Ishikawa (cell line): ENCODE measurements at regions not wholly inside any gene's neighbourhood (a gene's known extent, or its start where the extent isn't known, plus 50 kb on each side); places are given as distances from the start of the nearest gene placed in this dataset.

ENCODE experiments used
- CEBPB ChIP-seq: IDR thresholded peaks from 2 replicates; pipeline ENCODE4 v1.6.1; 2012
- CREB1 ChIP-seq: IDR thresholded peaks from 2 replicates; pipeline ENCODE4 v1.6.1; 2012; ENCODE audit warnings: low read depth
- EGR1 ChIP-seq: IDR thresholded peaks from 2 replicates; pipeline ENCODE4 v1.6.1; 2012
- EP300 ChIP-seq: IDR thresholded peaks from 2 replicates; pipeline ENCODE4 v1.6.1; 2012; ENCODE audit warnings: borderline replicate concordance
- FOXM1 ChIP-seq: IDR thresholded peaks from 2 replicates; pipeline ENCODE4 v1.6.1; 2012; ENCODE audit warnings: low read depth, borderline replicate concordance
- RAD21 ChIP-seq: IDR thresholded peaks from 2 replicates; pipeline ENCODE4 v1.6.1; 2012; ENCODE audit warnings: low read depth
- TAF1 ChIP-seq: IDR thresholded peaks from 2 replicates; pipeline ENCODE4 v1.6.1; 2012; ENCODE audit warnings: low read depth, mild to moderate bottlenecking
- TCF12 ChIP-seq: IDR thresholded peaks from 2 replicates; pipeline ENCODE4 v1.6.1; 2012; ENCODE audit warnings: low read depth
- TEAD4 ChIP-seq: IDR thresholded peaks from 2 replicates; pipeline ENCODE4 v1.6.1; 2012
- YY1 ChIP-seq: IDR thresholded peaks from 2 replicates; pipeline ENCODE4 v1.6.1; 2012; ENCODE audit warnings: low read depth
- ZBTB7A ChIP-seq: IDR thresholded peaks from 2 replicates; pipeline ENCODE4 v1.6.1; 2012; ENCODE audit warnings: low read depth
- TF ChIP-seq, protein P1 (sequence below): IDR thresholded peaks from 2 replicates; pipeline ENCODE4 v1.6.1; 2012; ENCODE audit warnings: low read depth, mild to moderate bottlenecking
- TF ChIP-seq, protein P2 (sequence below): IDR thresholded peaks from 2 replicates; pipeline ENCODE4 v1.6.1; 2012
- TF ChIP-seq, protein P3 (sequence below): IDR thresholded peaks from 2 replicates; pipeline ENCODE4 v1.6.1; 2012

DNA sequence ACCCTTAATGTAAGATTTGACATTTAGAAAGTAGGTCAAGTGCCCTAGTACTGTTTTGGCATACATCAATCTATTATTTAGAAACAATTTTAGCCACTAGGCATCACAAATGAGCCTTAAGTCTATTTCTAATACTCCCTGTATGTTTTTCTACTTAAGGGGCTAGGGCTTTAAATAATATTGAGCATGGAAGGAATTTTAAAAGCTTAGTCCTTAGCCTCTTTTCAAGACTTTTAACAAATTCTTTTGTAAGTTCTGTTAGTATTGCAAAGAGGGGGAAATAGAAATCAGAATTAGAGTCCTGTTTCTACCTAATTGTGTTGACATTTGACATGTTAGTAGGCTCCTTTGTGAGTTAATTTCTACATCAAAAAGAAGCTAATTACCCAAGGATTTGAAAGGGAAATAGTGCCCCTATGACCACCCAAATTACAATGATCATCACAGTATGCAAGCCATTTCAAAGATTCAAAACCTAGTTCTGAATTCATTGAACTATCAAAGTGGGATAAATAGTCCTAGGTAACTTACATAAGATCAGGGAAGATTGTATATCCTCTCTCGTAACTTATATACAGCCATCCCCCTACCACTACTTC is 647.8 kb upstream of the ACO1 start:
- TF ChIP-seq EP300 (no peak), YY1 (no peak), RAD21 (no peak), TEAD4 (no peak)
- TF ChIP-seq, protein P1, sequence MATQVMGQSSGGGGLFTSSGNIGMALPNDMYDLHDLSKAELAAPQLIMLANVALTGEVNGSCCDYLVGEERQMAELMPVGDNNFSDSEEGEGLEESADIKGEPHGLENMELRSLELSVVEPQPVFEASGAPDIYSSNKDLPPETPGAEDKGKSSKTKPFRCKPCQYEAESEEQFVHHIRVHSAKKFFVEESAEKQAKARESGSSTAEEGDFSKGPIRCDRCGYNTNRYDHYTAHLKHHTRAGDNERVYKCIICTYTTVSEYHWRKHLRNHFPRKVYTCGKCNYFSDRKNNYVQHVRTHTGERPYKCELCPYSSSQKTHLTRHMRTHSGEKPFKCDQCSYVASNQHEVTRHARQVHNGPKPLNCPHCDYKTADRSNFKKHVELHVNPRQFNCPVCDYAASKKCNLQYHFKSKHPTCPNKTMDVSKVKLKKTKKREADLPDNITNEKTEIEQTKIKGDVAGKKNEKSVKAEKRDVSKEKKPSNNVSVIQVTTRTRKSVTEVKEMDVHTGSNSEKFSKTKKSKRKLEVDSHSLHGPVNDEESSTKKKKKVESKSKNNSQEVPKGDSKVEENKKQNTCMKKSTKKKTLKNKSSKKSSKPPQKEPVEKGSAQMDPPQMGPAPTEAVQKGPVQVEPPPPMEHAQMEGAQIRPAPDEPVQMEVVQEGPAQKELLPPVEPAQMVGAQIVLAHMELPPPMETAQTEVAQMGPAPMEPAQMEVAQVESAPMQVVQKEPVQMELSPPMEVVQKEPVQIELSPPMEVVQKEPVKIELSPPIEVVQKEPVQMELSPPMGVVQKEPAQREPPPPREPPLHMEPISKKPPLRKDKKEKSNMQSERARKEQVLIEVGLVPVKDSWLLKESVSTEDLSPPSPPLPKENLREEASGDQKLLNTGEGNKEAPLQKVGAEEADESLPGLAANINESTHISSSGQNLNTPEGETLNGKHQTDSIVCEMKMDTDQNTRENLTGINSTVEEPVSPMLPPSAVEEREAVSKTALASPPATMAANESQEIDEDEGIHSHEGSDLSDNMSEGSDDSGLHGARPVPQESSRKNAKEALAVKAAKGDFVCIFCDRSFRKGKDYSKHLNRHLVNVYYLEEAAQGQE = no peak
- TF ChIP-seq, protein P2, sequence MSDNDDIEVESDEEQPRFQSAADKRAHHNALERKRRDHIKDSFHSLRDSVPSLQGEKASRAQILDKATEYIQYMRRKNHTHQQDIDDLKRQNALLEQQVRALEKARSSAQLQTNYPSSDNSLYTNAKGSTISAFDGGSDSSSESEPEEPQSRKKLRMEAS = no peak
- TF ChIP-seq, protein P3, sequence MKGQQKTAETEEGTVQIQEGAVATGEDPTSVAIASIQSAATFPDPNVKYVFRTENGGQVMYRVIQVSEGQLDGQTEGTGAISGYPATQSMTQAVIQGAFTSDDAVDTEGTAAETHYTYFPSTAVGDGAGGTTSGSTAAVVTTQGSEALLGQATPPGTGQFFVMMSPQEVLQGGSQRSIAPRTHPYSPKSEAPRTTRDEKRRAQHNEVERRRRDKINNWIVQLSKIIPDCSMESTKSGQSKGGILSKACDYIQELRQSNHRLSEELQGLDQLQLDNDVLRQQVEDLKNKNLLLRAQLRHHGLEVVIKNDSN = no peak

DNA sequence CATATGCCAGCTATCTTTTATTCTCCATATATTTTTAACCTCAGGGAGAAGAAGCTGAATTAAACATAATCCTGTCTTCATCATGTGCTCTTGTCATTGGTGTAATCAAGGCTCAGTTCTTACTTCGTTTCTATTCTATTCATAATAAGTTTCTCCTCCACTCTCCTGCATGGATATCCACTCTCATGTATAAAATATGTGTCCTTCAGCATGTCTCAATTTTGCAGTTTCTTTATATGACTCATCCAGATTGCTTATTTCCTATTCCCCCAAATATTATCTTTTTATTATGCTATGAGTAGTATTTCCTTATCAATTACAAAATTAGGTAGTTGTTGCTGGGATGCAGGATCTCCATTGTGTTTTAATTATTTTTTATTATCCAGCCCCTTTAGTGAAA is 643.7 kb upstream of the ACO1 start:
- TF ChIP-seq TAF1 = no peak
- no peak for TF ChIP-seq RAD21
- TF ChIP-seq, protein P3 = no peak
- TF ChIP-seq TEAD4 = no peak
- no peak for TF ChIP-seq CEBPB
- TF ChIP-seq CREB1 = no peak
- TF ChIP-seq, protein P1 = no peak
- no peak for TF ChIP-seq TCF12
- TF ChIP-seq EGR1 = no peak
- TF ChIP-seq FOXM1 = no peak

DNA sequence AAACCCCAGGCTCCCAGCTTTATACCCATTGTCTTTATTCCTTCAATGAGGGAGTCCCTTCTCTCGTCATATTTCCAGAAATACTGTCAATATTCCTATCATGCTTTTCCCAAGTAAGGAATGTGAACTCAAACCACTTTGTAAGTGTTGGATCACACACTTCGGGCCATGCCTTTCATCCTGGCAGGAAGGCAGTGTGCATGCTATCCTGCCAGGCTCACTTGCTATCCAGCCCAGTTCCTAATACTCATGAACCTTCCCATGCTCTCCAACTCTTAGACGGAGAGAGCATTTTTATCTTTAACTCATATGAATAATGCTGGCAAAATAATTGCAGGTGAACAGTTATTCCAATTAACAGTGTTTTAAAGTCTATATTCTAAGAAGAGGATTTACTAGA is 639.9 kb upstream of the ACO1 start:
- TF ChIP-seq TCF12 = no peak
- TF ChIP-seq CREB1 = no peak

DNA sequence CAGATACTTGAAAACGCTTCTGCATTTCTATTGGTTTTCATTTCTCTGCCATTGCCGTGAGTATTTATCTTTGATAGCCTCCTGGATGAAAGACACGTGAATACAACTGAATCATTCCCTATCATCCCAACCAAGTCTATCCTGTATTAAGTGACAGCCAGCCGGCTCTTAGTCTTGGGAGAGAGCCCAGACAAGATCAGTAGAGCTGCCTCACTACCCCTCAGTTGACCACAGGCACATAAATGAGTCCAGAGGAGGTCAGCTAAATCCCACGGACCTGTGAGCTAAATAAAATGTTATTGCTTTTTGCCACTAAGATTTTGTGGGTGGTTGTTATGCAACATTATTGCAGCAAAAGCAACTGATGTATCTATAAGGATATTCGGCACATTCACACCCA is 639.0 kb upstream of the ACO1 start:
- TF ChIP-seq YY1 (no peak), EP300 (no peak)

DNA sequence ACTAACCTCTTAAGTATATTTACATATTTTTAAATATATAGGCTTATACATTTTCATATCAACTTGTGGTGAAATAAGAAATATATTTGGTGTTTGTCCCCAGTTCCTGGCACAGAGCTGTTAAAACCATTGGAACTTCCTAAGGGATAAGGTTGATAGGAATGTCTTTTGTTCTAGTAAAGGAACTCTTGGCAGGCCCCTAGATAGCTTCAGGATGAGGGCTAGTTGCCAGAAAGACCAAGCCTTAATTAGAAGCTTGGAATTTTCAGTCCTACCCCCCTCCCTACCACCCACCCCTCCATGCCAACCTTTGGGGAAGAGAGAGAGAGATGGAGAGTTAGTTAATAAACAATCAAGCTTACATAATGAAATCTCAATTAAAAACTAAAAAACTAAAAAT is 638.6 kb upstream of the ACO1 start:
- TF ChIP-seq ZBTB7A (no peak), FOXM1 (no peak)

DNA sequence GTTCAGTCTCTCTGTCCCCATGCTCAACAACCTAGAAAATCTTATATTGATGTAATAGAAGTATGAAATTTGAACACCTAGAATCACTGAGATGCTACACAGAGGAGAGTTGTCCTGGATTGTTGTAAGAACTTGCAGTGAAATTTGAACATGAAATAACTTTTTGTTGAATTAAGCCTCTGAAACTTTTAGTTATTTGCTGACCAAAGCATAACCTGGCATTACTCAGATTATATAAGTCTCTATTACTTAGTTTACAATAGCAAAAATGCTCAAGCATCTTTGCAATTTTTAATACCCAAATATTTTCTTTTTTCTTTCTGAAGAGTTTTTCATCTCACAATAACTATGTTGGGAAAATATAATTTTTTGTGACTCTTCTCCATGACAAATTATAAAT is 630.7 kb upstream of the ACO1 start:
- TF ChIP-seq, protein P1 = no peak
- TF ChIP-seq, protein P2 = no peak
